ENCODE measurements at regions not wholly inside any gene's neighbourhood (a gene's known extent, or its start where the extent isn't known, plus 50 kb on each side); places are given as distances from the start of the nearest gene placed in this dataset.

DNA sequence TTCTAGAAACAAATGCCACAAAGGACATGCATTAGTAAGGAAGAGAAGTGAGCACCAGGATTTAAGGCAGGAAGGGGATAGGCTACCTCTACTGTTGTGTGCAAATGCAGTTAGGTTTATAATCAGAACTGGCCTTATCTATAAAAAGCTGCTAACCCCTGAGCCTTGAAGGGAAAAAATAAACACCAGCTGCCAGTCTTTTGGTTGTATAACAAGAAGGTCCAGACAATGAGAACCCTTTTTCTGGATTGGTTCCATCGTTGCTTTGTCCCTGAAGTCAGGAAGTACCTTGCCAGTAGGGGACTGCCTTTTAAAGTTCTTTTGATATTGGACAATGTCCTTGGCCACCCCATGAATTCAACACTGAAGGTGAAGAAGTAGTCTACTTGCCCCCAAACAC is 126.7 kb upstream of the OTUD4 start:
- TF ChIP-seq YY1 (IDR thresholded peaks at IDR 0.05; ENCODE audit: low read depth, low read length): no peak
- TF ChIP-seq, protein P1, sequence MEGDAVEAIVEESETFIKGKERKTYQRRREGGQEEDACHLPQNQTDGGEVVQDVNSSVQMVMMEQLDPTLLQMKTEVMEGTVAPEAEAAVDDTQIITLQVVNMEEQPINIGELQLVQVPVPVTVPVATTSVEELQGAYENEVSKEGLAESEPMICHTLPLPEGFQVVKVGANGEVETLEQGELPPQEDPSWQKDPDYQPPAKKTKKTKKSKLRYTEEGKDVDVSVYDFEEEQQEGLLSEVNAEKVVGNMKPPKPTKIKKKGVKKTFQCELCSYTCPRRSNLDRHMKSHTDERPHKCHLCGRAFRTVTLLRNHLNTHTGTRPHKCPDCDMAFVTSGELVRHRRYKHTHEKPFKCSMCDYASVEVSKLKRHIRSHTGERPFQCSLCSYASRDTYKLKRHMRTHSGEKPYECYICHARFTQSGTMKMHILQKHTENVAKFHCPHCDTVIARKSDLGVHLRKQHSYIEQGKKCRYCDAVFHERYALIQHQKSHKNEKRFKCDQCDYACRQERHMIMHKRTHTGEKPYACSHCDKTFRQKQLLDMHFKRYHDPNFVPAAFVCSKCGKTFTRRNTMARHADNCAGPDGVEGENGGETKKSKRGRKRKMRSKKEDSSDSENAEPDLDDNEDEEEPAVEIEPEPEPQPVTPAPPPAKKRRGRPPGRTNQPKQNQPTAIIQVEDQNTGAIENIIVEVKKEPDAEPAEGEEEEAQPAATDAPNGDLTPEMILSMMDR (IDR thresholded peaks at IDR 0.05 in 2 of 3, conservative IDR thresholded peaks at IDR 0.05 in 1 of 3; ENCODE audit: control insufficient read depth in 2 of 3, extremely low read depth in 1 of 3, insufficient read depth in 1 of 3, low read depth in 3 of 3, low read length in 3 of 3): no peak
- TF ChIP-seq POLR2A (IDR thresholded peaks at IDR 0.05; ENCODE audit: low read depth, low read length): no peak
- no peak for TF ChIP-seq NR2C1 (IDR thresholded peaks at IDR 0.05)
- no peak for TF ChIP-seq BACH1 (IDR thresholded peaks at IDR 0.05; ENCODE audit: borderline replicate concordance)
- TF ChIP-seq CEBPB (IDR thresholded peaks at IDR 0.05; ENCODE audit: borderline replicate concordance in 1 of 2, low read depth in 2 of 2, low read length in 2 of 2): no peak
- TF ChIP-seq ESRRA (IDR thresholded peaks at IDR 0.05; ENCODE audit: low read length): no peak
- TF ChIP-seq RFX5 (IDR thresholded peaks at IDR 0.05; ENCODE audit: low read depth, low read length): no peak
- TF ChIP-seq CREB1 (IDR thresholded peaks at IDR 0.05; ENCODE audit: low read depth): no peak
- TF ChIP-seq ETV6 (conservative IDR thresholded peaks at IDR 0.05 in 1 of 2, IDR thresholded peaks at IDR 0.05 in 1 of 2; ENCODE audit: borderline replicate concordance in 1 of 2, low read depth in 1 of 2): no peak
- no peak for TF ChIP-seq SREBF2 (IDR thresholded peaks at IDR 0.05; ENCODE audit: low read length)
- TF ChIP-seq, protein P2, sequence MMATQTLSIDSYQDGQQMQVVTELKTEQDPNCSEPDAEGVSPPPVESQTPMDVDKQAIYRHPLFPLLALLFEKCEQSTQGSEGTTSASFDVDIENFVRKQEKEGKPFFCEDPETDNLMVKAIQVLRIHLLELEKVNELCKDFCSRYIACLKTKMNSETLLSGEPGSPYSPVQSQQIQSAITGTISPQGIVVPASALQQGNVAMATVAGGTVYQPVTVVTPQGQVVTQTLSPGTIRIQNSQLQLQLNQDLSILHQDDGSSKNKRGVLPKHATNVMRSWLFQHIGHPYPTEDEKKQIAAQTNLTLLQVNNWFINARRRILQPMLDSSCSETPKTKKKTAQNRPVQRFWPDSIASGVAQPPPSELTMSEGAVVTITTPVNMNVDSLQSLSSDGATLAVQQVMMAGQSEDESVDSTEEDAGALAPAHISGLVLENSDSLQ (IDR thresholded peaks at IDR 0.05): no peak
- TF ChIP-seq SMAD5 (IDR thresholded peaks at IDR 0.05; ENCODE audit: low read depth): no peak

Measured in GM12878 (cell line).